ENCODE measurements at regions not wholly inside any gene's neighbourhood (a gene's known extent, or its start where the extent isn't known, plus 50 kb on each side); places are given as distances from the start of the nearest gene placed in this dataset.

DNA sequence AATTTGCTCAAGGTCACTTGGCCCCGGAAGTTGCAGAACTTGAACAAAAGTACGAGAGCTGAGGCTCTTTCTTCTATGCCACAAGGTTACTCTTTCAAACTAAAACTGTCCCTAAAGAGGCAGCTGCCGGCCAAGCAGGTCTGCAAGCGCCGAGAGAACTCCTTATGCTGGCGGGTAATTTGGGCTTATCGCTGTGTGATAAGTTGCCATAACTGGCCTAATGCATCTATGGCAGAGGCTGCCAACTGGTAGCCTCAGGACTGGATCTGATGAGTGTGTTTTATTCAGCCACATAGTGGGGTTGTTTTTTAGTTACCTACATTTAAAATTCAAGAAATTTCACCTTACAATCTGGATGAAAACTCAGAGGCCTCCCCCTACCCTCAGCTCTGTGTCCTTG is 68.1 kb upstream of the SPOCK1 start:
- DNase-seq = no peak

DNA sequence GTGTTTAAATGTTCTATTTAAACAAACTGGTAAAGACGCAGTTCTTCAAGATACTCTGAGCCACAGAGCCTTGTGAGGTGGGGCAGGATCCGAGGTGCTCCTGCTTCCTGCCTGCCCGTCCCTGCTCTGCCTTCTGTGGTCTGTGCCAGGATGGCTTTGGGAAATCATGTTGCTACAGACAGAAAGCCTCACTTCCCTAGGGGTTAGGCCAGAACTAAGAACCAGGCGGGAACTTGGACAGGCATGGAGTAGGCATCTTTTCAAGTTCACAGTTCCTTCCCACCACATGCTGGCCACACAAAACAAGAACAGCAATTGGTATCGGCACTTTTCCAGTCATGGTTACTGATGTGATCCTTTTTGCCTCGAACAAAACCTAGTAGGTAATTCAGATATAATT is 67.7 kb upstream of the SPOCK1 start:
- DNase-seq = no peak

DNA sequence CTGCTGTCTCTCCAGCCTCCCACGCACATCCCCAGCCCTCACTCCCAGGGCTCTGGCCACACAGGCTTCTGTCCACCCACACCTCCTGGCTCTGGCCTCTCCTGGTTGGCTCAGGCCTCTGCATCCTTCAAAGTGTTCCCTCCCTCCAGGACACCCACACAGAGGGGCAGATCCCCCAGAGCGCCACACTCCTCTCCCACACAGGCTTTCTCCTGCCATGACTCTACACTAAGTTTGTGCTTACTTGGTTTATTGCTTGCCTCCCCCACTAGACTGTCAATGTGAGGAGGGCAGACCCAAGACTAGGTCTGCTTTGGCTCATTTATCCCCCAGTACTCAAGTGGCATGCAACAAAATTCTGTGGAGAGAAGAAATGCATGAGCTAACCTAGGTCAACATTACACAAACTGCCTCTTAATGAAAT is 67.0 kb upstream of the SPOCK1 start:
- no peak for DNase-seq

GRCh38 chr5:137565450-137565849 is 66.3 kb upstream of the SPOCK1 start:
- no peak for DNase-seq

- DNase-seq = no peak
Observed at GRCh38 chr5:137564398-137564961, 65.4 kb upstream of the SPOCK1 start.

- peak; percentile 22 for DNase-seq
Observed at GRCh38 chr5:137563646-137564397, 64.7 kb upstream of the SPOCK1 start.

DNA sequence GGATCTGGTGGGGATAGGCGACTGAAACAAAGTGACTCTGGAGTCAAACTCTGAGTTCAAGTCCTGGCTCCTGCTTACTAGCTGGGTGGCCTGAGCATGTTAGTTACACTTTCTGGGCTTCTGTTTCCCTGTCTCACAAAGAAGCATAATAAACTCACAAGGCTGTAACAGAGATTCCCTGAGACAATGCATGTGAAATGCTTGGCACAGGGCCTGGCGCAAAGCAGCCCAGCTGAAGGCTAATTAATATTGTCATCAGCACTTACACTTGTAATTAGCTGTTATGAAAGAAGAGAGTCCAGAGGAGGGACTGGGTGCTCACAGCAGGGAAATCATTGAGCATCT is 64.1 kb upstream of the SPOCK1 start:
- DNase-seq = no peak

GRCh38 chr5:137561608-137562007 is 62.5 kb upstream of the SPOCK1 start:
- DNase-seq = no peak

GRCh38 chr5:137560420-137560819 is 61.3 kb upstream of the SPOCK1 start:
- no peak for DNase-seq

Data from HCEC 1CT (cell line).